Esophagus (tissue), 2 donors: ENCODE measurements at regions not wholly inside any gene's neighbourhood (a gene's known extent, or its start where the extent isn't known, plus 50 kb on each side); places are given as distances from the start of the nearest gene placed in this dataset.

ENCODE experiments used
- H3K27ac ChIP-seq, 2 donors: one replicate each; pipeline ENCODE4 v1.5.1; 2013; ENCODE audit warnings: low read depth in 2 of 2, mild to moderate bottlenecking in 2 of 2, inconsistent platforms in 1 of 2, low read length in 1 of 2, moderate library complexity in 1 of 2
- H3K27me3 ChIP-seq, 2 donors: one replicate each; pipeline ENCODE4 v1.6.1; 2013; ENCODE audit warnings: low read length in 2 of 2, control low read depth in 1 of 2, mild to moderate bottlenecking in 1 of 2; ENCODE audit not compliant: insufficient read depth in 2 of 2, control insufficient read depth in 1 of 2
- H3K36me3 ChIP-seq, 2 donors: one replicate each; pipeline ENCODE4 v1.6.1; 2013; ENCODE audit warnings: low read length in 1 of 2; ENCODE audit not compliant: control insufficient read depth in 2 of 2, insufficient read depth in 2 of 2
- H3K4me1 ChIP-seq, 2 donors: one replicate each; pipeline ENCODE4 v1.6.1; 2013; ENCODE audit warnings: low read length in 1 of 2; ENCODE audit not compliant: control insufficient read depth in 2 of 2, insufficient read depth in 2 of 2
- H3K4me3 ChIP-seq, 2 donors: one replicate each; pipeline ENCODE4 v1.5.1; 2013; ENCODE audit warnings: low read length in 2 of 2, mild to moderate bottlenecking in 2 of 2, low read depth in 1 of 2, moderate library complexity in 1 of 2
- H3K9me3 ChIP-seq, 2 donors: one replicate each; pipeline ENCODE4 v1.6.1; 2013; ENCODE audit warnings: mild to moderate bottlenecking in 2 of 2, low read depth in 1 of 2, low read length in 1 of 2, moderate library complexity in 1 of 2; ENCODE audit not compliant: control insufficient read depth in 2 of 2, insufficient read depth in 1 of 2
- WGBS, 2 donors: extraction: QIAGEN DNeasy Blood & Tissue Kit; methylation state at CpG; one replicate each; pipeline ENCODE4 v1.1.7; 2013; 5-methylcytosine and 5-hydroxymethylcytosine counted together
- donor health status: healthy with polysubstance abuse.
- donor health status: Bipolar disorder and iron deficiency.

DNA sequence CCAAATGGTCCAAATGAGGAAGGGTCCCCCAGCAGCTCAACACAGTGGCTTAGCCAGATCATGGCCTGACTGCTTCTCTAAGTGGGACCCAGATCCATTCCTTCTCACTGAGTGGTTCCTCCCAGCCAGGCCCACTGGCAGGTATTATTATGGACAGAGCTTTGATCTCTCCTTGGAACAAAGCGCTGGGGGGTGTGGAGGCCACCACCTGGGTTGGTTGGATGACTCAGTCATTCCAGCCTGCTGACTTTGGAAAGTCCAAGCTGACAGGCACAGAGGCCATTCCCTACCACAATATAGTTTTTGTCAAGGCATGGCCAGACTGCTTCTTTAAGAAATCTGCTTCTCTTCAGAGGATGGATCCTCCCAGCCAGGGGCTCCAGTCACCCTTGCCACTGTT lies 341.1 kb downstream of the BTG1 start:
- H3K27ac ChIP-seq = no peak overlapping the region
- H3K9me3 ChIP-seq = no peaks in the 10 kb centered on the region
- no peaks in the 10 kb centered on the region for H3K36me3 ChIP-seq
- no peaks in the 10 kb centered on the region for H3K4me1 ChIP-seq
- H3K4me3 ChIP-seq = no peak overlapping the region
- H3K27me3 ChIP-seq = no peaks in the 10 kb centered on the region
- WGBS, 2 donors = 96 to 100% methylated on average over 1 of the region's 1 CpG

DNA sequence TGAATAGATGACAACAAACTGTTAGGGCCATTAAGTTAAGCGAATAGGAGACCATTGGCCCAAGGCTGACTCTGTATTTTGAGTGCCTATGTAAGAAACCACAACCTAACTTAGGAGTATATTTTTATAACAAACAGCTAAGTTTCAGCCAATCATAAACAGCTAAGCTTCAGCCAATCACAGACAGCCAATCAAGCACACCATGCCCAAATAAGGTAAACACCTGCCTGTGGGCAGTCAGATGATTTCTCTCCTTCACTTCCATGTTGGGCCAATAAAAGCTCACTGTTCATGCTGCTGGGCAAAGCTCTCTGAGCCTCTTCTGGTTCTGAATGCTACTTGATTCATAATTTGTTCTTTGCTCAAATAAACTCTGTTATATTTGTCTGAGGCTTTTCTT lies 344.6 kb downstream of the BTG1 start:
- 99 to 100% methylated on average over 1 of the region's 1 CpG for WGBS, 2 donors

GRCh38 chr12:91793676-91794075 lies 352.0 kb downstream of the BTG1 start:
- H3K36me3 ChIP-seq = no peaks in the 10 kb centered on the region
- H3K27me3 ChIP-seq = no peaks in the 10 kb centered on the region
- H3K27ac ChIP-seq = no peak overlapping the region
- no peak overlapping the region for H3K4me3 ChIP-seq
- no peaks in the 10 kb centered on the region for H3K4me1 ChIP-seq
- WGBS, 2 donors = 96 to 97% methylated on average over 2 of the region's 2 CpGs
- H3K9me3 ChIP-seq = no peaks in the 10 kb centered on the region

More for the DNA sequence above, 344.6 kb downstream of the BTG1 start:
- Histone ChIP-seq H3K4me1 (no peaks in the 10 kb centered on the region), H3K27ac (no peak overlapping the region), H3K27me3 (no peaks in the 10 kb centered on the region), H3K36me3 (no peaks in the 10 kb centered on the region), H3K9me3 (no peaks in the 10 kb centered on the region), H3K4me3 (no peak overlapping the region)

GRCh38 chr12:91792597-91792996 lies 353.0 kb downstream of the BTG1 start:
- Histone ChIP-seq H3K27ac (no peak overlapping the region), H3K4me1 (no peaks in the 10 kb centered on the region), H3K4me3 (no peak overlapping the region), H3K9me3 (no peaks in the 10 kb centered on the region), H3K36me3 (no peaks in the 10 kb centered on the region), H3K27me3 (no peaks in the 10 kb centered on the region)
- WGBS, 2 donors = 69 to 86% methylated on average over 1 of the region's 1 CpG

DNA sequence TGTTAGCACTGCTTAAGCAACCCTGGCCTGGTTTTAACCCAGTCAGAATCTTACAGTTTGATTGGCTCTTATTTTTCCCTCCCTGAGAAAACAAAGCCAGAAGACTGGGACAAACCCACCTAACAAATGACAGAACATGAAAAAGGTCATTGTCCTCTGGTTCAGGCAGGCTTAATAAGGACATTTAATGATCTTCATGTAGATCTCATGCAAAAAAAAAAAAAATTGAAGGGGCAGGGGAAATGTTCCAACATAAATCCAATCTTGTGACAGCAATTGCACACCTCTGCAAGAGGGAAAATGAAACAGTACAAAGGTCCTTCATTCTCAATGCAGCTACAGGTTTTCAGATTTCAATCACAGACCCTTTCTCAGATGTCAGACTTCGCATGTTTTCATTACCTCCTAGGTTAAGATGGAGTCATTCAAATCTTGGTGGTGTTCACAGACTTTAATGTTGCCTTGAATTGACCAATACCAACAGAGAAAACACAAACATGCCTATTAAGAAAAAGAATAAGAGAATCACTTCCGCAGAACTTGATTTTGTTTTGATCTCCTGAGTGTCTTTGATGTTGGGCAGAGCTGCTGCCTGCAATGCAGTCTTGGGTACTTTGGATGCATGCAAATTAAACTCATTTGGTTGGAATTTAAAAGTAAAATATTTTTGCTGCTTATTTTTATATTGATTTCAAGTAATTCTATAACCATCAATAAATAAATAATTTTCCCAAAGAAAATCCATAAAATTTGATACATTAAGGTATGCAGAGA lies 359.0 kb downstream of the BTG1 start:
- Histone ChIP-seq H3K9me3 (no peaks in the 10 kb centered on the region), H3K27ac (no peak overlapping the region), H3K4me3 (no peak overlapping the region), H3K27me3 (no peaks in the 10 kb centered on the region), H3K4me1 (no peaks in the 10 kb centered on the region), H3K36me3 (no peaks in the 10 kb centered on the region)
- 83 to 97% methylated on average over 2 of the region's 2 CpGs for WGBS, 2 donors

- Histone ChIP-seq H3K27ac (no peak overlapping the region), H3K4me1 (no peaks in the 10 kb centered on the region), H3K27me3 (no peaks in the 10 kb centered on the region), H3K4me3 (no peak overlapping the region), H3K36me3 (no peaks in the 10 kb centered on the region), H3K9me3 (no peaks in the 10 kb centered on the region)
- WGBS, 2 donors = 58 to 69% methylated on average over 6 of the region's 6 CpGs
These were observed 359.8 kb downstream of the BTG1 start for GRCh38 chr12:91785655-91786498.

DNA sequence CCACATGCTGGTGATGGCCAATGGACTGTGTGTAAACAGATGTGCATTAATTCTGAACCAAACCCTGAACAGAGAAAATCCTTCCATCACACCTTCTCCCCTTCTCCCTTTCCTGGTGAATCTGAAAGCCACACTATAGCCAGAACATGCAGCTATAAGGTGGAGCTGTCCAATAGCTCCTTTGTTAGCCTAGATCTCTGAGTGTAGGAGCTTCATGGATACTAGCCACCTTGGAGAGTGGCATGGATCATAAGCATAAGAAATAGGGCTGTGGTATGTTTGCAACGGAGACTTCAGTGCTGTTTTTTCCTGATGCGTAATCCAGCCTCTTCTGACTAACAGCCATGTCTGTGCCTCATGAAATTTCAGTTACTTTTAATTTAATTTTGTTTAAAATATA lies 364.5 kb downstream of the BTG1 start:
- Histone ChIP-seq H3K4me3 (no peak overlapping the region), H3K36me3 (no peaks in the 10 kb centered on the region), H3K27me3 (no peaks in the 10 kb centered on the region), H3K4me1 (no peaks in the 10 kb centered on the region), H3K9me3 (no peaks in the 10 kb centered on the region), H3K27ac (no peak overlapping the region)
- WGBS, 2 donors = 88 to 94% methylated on average over 2 of the region's 2 CpGs

DNA sequence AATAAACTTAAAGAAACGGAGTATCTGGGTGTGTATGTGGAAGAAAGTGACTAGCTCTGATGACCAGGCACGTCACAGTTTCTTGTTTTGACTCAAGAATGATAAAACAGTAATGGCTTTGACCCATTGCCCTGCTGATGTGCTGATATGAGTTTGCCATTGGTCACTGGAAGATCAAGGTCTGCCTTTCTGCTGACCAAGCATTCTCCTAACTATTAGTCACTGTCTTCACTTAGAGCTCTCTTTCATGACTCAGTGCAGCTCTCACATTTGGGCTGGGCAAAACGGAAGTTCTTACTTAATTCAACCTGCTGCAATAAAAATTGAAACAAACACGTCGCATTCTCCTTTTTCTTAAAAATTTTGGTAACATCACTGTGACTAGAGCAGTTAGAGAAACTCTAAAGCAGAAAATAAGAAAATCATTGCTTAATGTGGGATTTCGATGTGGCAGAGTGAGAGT lies 366.7 kb downstream of the BTG1 start:
- H3K27me3 ChIP-seq = no peaks in the 10 kb centered on the region
- no peak overlapping the region for H3K27ac ChIP-seq
- WGBS, 2 donors = 36 to 51% methylated on average over 6 of the region's 6 CpGs
- H3K36me3 ChIP-seq = no peaks in the 10 kb centered on the region
- no peaks in the 10 kb centered on the region for H3K4me1 ChIP-seq
- peak overlapping the region in 1 of 2 donors; percentile 7 for H3K4me3 ChIP-seq
- H3K9me3 ChIP-seq = no peaks in the 10 kb centered on the region

GRCh38 chr12:91778091-91778832 lies 367.4 kb downstream of the BTG1 start:
- no peaks in the 10 kb centered on the region for H3K9me3 ChIP-seq
- H3K4me3 ChIP-seq = no peak overlapping the region

More at GRCh38 chr12:91778091-91778832, 367.4 kb downstream of the BTG1 start:
- no peaks in the 10 kb centered on the region for H3K36me3 ChIP-seq
- H3K4me1 ChIP-seq = no peaks in the 10 kb centered on the region
- WGBS, 2 donors = 48 to 54% methylated on average over 3 of the region's 3 CpGs
- no peaks in the 10 kb centered on the region for H3K27me3 ChIP-seq
- no peak overlapping the region for H3K27ac ChIP-seq
